ENCODE measurements at regions not wholly inside any gene's neighbourhood (a gene's known extent, or its start where the extent isn't known, plus 50 kb on each side); places are given as distances from the start of the nearest gene placed in this dataset.

DNA sequence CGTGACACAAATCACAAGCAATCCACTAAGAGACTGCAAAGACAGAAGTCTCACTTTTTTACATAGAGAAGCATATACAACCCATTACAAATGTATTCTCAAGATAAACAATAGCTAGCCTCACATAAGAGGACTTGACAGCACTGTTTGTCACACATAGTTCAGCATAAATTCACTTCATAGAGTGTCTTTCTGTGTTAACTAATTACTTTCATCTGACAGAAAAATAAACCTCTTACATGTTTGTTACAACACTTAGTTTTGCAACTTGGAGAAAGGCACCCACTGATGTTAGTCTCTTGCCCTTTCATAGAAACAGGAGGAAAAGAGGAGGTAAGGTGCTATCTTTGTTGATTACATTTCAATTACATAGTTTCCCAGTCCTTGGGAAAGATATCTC lies 2221.9 kb upstream of the RAG2 start:
- TF ChIP-seq, protein P1, sequence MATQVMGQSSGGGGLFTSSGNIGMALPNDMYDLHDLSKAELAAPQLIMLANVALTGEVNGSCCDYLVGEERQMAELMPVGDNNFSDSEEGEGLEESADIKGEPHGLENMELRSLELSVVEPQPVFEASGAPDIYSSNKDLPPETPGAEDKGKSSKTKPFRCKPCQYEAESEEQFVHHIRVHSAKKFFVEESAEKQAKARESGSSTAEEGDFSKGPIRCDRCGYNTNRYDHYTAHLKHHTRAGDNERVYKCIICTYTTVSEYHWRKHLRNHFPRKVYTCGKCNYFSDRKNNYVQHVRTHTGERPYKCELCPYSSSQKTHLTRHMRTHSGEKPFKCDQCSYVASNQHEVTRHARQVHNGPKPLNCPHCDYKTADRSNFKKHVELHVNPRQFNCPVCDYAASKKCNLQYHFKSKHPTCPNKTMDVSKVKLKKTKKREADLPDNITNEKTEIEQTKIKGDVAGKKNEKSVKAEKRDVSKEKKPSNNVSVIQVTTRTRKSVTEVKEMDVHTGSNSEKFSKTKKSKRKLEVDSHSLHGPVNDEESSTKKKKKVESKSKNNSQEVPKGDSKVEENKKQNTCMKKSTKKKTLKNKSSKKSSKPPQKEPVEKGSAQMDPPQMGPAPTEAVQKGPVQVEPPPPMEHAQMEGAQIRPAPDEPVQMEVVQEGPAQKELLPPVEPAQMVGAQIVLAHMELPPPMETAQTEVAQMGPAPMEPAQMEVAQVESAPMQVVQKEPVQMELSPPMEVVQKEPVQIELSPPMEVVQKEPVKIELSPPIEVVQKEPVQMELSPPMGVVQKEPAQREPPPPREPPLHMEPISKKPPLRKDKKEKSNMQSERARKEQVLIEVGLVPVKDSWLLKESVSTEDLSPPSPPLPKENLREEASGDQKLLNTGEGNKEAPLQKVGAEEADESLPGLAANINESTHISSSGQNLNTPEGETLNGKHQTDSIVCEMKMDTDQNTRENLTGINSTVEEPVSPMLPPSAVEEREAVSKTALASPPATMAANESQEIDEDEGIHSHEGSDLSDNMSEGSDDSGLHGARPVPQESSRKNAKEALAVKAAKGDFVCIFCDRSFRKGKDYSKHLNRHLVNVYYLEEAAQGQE (IDR thresholded peaks at IDR 0.05; ENCODE audit: low read depth), result no peak
- TF ChIP-seq POLR2AphosphoS5 (IDR thresholded peaks at IDR 0.05; ENCODE audit: low read depth, low read length) (no peak), ZNF274 (IDR thresholded peaks at IDR 0.05; ENCODE audit: low read depth, low read length) (no peak), CBX3 (IDR thresholded peaks at IDR 0.05; ENCODE audit: low read depth) (no peak), EZH2 (IDR thresholded peaks at IDR 0.05) (no peak), FOSL1 (IDR thresholded peaks at IDR 0.05; ENCODE audit: low read depth) (no peak), SP1 (IDR thresholded peaks at IDR 0.05; ENCODE audit: low read depth) (no peak), EGR1 (IDR thresholded peaks at IDR 0.05; ENCODE audit: low read depth) (no peak), EZH2phosphoT487 (IDR thresholded peaks at IDR 0.05; ENCODE audit: borderline replicate concordance) (no peak), SRF (IDR thresholded peaks at IDR 0.05; ENCODE audit: low read depth) (no peak), RAD21 (IDR thresholded peaks at IDR 0.05; ENCODE audit: low read depth) (no peak)
- TF ChIP-seq, protein P2, sequence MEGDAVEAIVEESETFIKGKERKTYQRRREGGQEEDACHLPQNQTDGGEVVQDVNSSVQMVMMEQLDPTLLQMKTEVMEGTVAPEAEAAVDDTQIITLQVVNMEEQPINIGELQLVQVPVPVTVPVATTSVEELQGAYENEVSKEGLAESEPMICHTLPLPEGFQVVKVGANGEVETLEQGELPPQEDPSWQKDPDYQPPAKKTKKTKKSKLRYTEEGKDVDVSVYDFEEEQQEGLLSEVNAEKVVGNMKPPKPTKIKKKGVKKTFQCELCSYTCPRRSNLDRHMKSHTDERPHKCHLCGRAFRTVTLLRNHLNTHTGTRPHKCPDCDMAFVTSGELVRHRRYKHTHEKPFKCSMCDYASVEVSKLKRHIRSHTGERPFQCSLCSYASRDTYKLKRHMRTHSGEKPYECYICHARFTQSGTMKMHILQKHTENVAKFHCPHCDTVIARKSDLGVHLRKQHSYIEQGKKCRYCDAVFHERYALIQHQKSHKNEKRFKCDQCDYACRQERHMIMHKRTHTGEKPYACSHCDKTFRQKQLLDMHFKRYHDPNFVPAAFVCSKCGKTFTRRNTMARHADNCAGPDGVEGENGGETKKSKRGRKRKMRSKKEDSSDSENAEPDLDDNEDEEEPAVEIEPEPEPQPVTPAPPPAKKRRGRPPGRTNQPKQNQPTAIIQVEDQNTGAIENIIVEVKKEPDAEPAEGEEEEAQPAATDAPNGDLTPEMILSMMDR (IDR thresholded peaks at IDR 0.05 in 2 of 3, conservative IDR thresholded peaks at IDR 0.05 in 1 of 3; ENCODE audit: borderline replicate concordance in 1 of 3, insufficient read depth in 1 of 3, low read depth in 2 of 3, low read length in 2 of 3), result no peak
- Histone ChIP-seq H3K27ac (ENCODE audit: low read depth, low read length) (no peak overlapping the region), H3K4me3 (replicated peaks in 1 of 2; ENCODE audit: low read depth in 1 of 2, low read length in 2 of 2) (no peak overlapping the region), H3K9me2 (ENCODE audit: insufficient read depth) (no peaks in the 10 kb centered on the region), H2AFZ (ENCODE audit: low read depth, low read length, poor library complexity, severe bottlenecking) (no peak overlapping the region), H3K9ac (ENCODE audit: low read length) (no peak overlapping the region), H3K4me2 (ENCODE audit: low read length) (no peak overlapping the region), H3K27me3 (ENCODE audit: insufficient read depth, low read length) (no peaks in the 10 kb centered on the region), H3K4me1 (ENCODE audit: control insufficient read depth in 1 of 2, insufficient read depth in 2 of 2, low read length in 2 of 2) (no peaks in the 10 kb centered on the region), H3K9me3 (ENCODE audit: control insufficient read depth in 1 of 2, insufficient read depth in 1 of 2, low read depth in 1 of 2, low read length in 2 of 2) (peaks cover 5 to 22% of the 10 kb centered on the region in 2 experiments; a peak in 3 of 4 replicates), H3K79me2 (ENCODE audit: insufficient read depth, low read length) (no peaks in the 10 kb centered on the region), H3K36me3 (ENCODE audit: control insufficient read depth in 1 of 2, insufficient read depth in 2 of 2, low read length in 2 of 2) (no peaks in the 10 kb centered on the region), H4K20me1 (ENCODE audit: insufficient read depth) (no peaks in the 10 kb centered on the region)
- CTCF ChIA-PET, result no interaction called here
- ATAC-seq (no peak), DNase-seq (ENCODE audit: low read depth, low spot score) (no peak)
- RAD21 ChIA-PET (ENCODE audit: low non-redundant PET in 1 of 2, low total read pairs in 2 of 2, uncharacterized antibody in 2 of 2, unreplicated experiment in 2 of 2), result no interaction called here
- BruUV-seq (replicated peaks), result no TSS peak
- POLR2A ChIA-PET, result no interaction called here
- intact Hi-C loops (cut with micrococcal nuclease), result no loop called here
